Right cardiac atrium (tissue), 5 donors: ENCODE measurements at regions not wholly inside any gene's neighbourhood (a gene's known extent, or its start where the extent isn't known, plus 50 kb on each side); places are given as distances from the start of the nearest gene placed in this dataset.
"Not testable (repeated sequence)": the region's sequence is repeated elsewhere in the genome, so short reads cannot be mapped to it uniquely, and the experiment has no call there.

Experiments used
- ATAC-seq, 2 donors: fragments of 200-7000 bp; cut with Tn5 transposase; one replicate each; pipeline versions ENCODE4 v1.8.0 to v1.9.1; 2020; ENCODE audit warnings: moderate library complexity in 2 of 2, mild to moderate bottlenecking in 1 of 2
- DNase-seq, 3 donors: peaks; one replicate each; pipeline ENCODE4 v3.0.0-alpha.2; 2020
- H3K27ac ChIP-seq: one replicate; pipeline ENCODE4 v1.5.1; 2013; ENCODE audit warnings: mild to moderate bottlenecking, low read length, control low read depth, moderate library complexity
- H3K27me3 ChIP-seq: one replicate; pipeline ENCODE4 v1.6.1; 2013; ENCODE audit not compliant: control insufficient read depth, insufficient read depth
- H3K4me1 ChIP-seq: one replicate; pipeline ENCODE4 v1.6.1; 2013; ENCODE audit warnings: low read length; ENCODE audit not compliant: control insufficient read depth, insufficient read depth
- H3K4me3 ChIP-seq: one replicate; pipeline ENCODE4 v1.5.1; 2013; ENCODE audit warnings: low read length, control low read depth
- H3K9me3 ChIP-seq: one replicate; pipeline ENCODE4 v1.6.1; 2013; ENCODE audit warnings: low read length; ENCODE audit not compliant: control insufficient read depth
- WGBS: extraction: QIAGEN DNeasy Blood & Tissue Kit; methylation state at CpG from one replicate; pipeline ENCODE4 v1.1.7; 2013; 5-methylcytosine and 5-hydroxymethylcytosine counted together
- intact Hi-C, 4 donors: fragments of 100-400 bp; cut with DNase I; formaldehyde crosslinking; loops; one replicate each; pipeline versions ENCODE4 v1.11.0 to v1.14.0; 2022 to 2023
- donor health status: healthy with polysubstance abuse.
- donor health status: DM: no; HTN: yes; CAD: no.
- donor health status: DM: no; HTN: no; CAD: no.
- donor health status: DM: no; HTN: yes; CAD: no; lungs with severe emphysema.
- donor health status: DM: yes; HTN: yes; CAD: no.

DNA sequence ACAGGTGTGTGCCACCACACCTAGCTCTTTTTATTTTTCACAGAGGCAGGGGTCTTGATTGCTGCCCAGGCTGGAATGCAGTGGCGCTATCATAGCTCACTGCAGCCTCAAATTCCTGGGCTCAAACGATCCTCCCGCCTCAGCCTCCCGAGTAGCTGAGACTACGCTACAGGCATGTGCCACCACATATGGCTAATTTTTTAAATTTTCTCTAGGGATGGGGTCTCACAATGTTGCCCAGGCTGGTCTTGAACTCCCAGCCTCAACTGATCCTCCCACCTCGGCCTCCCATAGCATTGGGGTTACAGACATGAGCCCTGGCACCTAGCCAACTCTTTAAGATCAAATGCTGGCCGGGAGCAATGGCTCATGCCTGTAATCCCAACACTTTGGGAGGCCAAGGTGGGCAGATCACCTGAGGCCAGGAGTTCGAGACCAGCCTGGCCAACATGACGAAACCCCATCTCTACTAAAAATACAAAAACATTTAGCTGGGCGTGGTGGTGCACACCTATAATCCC is 50.6 kb upstream of the MYL10 start:
- H3K27ac ChIP-seq, H3K4me1 ChIP-seq, H3K27me3 ChIP-seq, H3K9me3 ChIP-seq, H3K4me3 ChIP-seq, DNase-seq, ATAC-seq: not testable (repeated sequence)
- intact Hi-C loops = loop anchor here in 2 of 4 donors (10.0 kb wide), 2 partner anchors 75 to 555 kb away; no protein-coding TSS in a partner anchor
- WGBS = 95% methylated on average over 10 of the region's 10 CpGs

DNA sequence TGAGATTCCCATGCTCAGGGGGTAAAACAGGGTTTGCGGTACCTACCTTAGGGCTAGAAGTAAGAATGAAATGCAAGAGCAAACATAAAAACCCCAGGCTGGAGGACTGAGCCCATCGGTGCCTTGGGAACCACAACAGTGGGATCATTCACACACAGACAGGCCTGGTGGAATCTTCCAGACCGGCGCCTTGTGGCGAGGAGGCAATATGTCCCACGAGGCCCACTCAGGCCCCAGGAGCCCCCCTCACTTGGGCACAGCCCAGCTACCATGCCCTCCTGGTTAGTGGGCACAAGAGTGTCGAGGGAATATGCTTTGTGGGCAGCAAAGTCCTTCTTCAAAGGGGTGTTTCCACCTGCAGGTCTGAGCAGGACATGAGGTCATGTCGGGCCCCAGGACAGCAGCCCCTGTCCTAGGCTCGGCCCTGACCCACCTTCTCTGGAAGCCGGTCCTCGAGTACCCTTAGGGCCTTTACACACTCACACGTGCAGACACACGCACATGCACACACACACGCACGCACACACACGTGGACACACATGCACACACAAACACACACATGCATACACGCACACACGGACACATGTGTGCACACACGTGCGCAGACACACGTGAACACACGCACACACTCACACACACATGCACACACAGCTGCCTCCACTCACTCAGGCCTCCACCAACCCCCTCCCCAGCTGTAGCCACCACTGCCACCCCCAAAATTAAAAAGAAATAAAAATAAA is 51.5 kb upstream of the MYL10 start:
- Histone ChIP-seq H3K4me1 (peaks cover 9% of the 10 kb centered on the region), H3K27ac (no peak overlapping the region), H3K4me3 (no peak overlapping the region), H3K9me3 (no peaks in the 10 kb centered on the region), H3K27me3 (no peaks in the 10 kb centered on the region)
- ATAC-seq (peak; percentile 15 to 25), DNase-seq (peak in 1 of 3 donors; percentile 54)
- intact Hi-C loops = loop anchor here in 2 of 4 donors (10.0 kb wide), 2 partner anchors 76 to 554 kb away; no protein-coding TSS in a partner anchor
- WGBS = 71% methylated on average over 22 of the region's 22 CpGs

GRCh38 chr7:101681170-101682007 is 52.3 kb upstream of the MYL10 start:
- Histone ChIP-seq H3K4me3 (no peak overlapping the region), H3K27me3 (no peaks in the 10 kb centered on the region), H3K9me3 (no peaks in the 10 kb centered on the region), H3K27ac (no peak overlapping the region), H3K4me1 (peaks cover 9% of the 10 kb centered on the region)
- WGBS = 18% methylated on average over 14 of the region's 14 CpGs
- ATAC-seq (peak; percentile 94), DNase-seq (peak; percentile 83 to 92 (median 85))
- intact Hi-C loops = loop anchor here in 2 of 4 donors (10.0 kb wide), 2 partner anchors 77 to 553 kb away; no protein-coding TSS in a partner anchor

- ATAC-seq (no peak), DNase-seq (no peak)
- Histone ChIP-seq H3K4me1 (peaks cover 9% of the 10 kb centered on the region), H3K27me3 (no peaks in the 10 kb centered on the region), H3K27ac (no peak overlapping the region), H3K4me3 (no peak overlapping the region), H3K9me3 (no peaks in the 10 kb centered on the region)
- intact Hi-C loops = loop anchor here (5.0 to 10.0 kb wide), 6 partner anchors 80 to 587 kb away; partner anchors contain the start of gene CUX1 (in 2 of the 4)
- 63% methylated on average over 5 of the region's 5 CpGs for WGBS
Observed at GRCh38 chr7:101684983-101685330, 55.9 kb upstream of the MYL10 start.

- intact Hi-C loops = loop anchor here (5.0 to 10.0 kb wide), 6 partner anchors 81 to 586 kb away; partner anchors contain the start of gene CUX1 (in 2 of the 4)
- Histone ChIP-seq H3K4me3 (no peak overlapping the region), H3K4me1 (peaks cover 4% of the 10 kb centered on the region), H3K27me3 (no peaks in the 10 kb centered on the region), H3K27ac (no peak overlapping the region), H3K9me3 (no peaks in the 10 kb centered on the region)
- DNase-seq (no peak), ATAC-seq (no peak)
- 81% methylated on average over 9 of the region's 9 CpGs for WGBS
Observed at GRCh38 chr7:101686030-101686429, 56.9 kb upstream of the MYL10 start.

GRCh38 chr7:101687081-101687480 is 58.0 kb upstream of the MYL10 start:
- no peaks in the 10 kb centered on the region for H3K9me3 ChIP-seq
- intact Hi-C loops = loop anchor here (5.0 to 10.0 kb wide), 6 partner anchors 82 to 585 kb away; partner anchors contain the start of gene CUX1 (in 2 of the 4)
- H3K4me1 ChIP-seq = no peaks in the 10 kb centered on the region
- no peak overlapping the region for H3K27ac ChIP-seq
- H3K27me3 ChIP-seq = no peaks in the 10 kb centered on the region
- H3K4me3 ChIP-seq = no peak overlapping the region
- ATAC-seq (no peak), DNase-seq (no peak)
- 65% methylated on average over 5 of the region's 5 CpGs for WGBS

DNA sequence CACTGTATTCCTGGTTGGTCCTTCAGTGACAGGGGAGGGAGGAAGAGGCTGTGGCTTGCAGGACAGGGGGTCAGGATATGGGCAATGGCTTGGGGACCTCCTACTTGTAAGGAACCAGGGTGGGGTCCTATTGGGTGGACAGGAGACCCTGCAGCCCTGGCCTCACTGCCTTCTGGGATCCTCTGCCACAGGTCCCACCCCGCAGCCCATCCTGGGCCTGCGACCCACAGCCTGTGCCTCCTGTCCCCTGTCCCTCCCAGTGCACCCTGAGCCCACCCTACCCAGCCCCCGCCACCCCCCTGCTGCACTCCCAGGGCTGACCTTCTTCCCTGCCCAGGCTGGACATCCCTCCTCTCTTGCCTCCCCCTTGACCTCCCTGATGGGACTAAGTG is 58.7 kb upstream of the MYL10 start:
- no peaks in the 10 kb centered on the region for H3K27me3 ChIP-seq
- H3K4me1 ChIP-seq = no peaks in the 10 kb centered on the region
- H3K4me3 ChIP-seq = no peak overlapping the region
- no peaks in the 10 kb centered on the region for H3K9me3 ChIP-seq
- peak in 1 of 2 donors; percentile 8 for ATAC-seq
- DNase-seq = no peak
- no peak overlapping the region for H3K27ac ChIP-seq
- WGBS = 69% methylated on average over 3 of the region's 3 CpGs
- intact Hi-C loops = loop anchor here (5.0 to 10.0 kb wide), 6 partner anchors 83 to 585 kb away; partner anchors contain the start of gene CUX1 (in 2 of the 4)

GRCh38 chr7:101688183-101688831 is 59.2 kb upstream of the MYL10 start:
- ATAC-seq = peak; percentile 88 to 92
- no peak overlapping the region for H3K27ac ChIP-seq
- 3% methylated on average over 43 of the region's 43 CpGs for whole genome bisulfite sequencing
- H3K27me3 ChIP-seq = no peaks in the 10 kb centered on the region
- intact Hi-C loops = loop anchor here (5.0 to 10.0 kb wide), 6 partner anchors 84 to 584 kb away; partner anchors contain the start of gene CUX1 (in 2 of the 4)
- DNase-seq = peak; percentile 83 to 94 (median 93)
- H3K4me1 ChIP-seq = no peaks in the 10 kb centered on the region
- no peaks in the 10 kb centered on the region for H3K9me3 ChIP-seq
- no peak overlapping the region for H3K4me3 ChIP-seq

- intact Hi-C loops = loop anchor here (5.0 to 10.0 kb wide), 6 partner anchors 84 to 583 kb away; partner anchors contain the start of gene CUX1 (in 2 of the 4)
- ATAC-seq (no peak), DNase-seq (no peak)
- Histone ChIP-seq H3K4me3 (no peak overlapping the region), H3K27ac (no peak overlapping the region), H3K9me3 (no peaks in the 10 kb centered on the region), H3K27me3 (no peaks in the 10 kb centered on the region), H3K4me1 (no peaks in the 10 kb centered on the region)
- 68% methylated on average over 15 of the region's 15 CpGs for WGBS
Observed at GRCh38 chr7:101688995-101689907, 60.2 kb upstream of the MYL10 start.
